IMR-90 (cell line): ENCODE measurements at regions not wholly inside any gene's neighbourhood (a gene's known extent, or its start where the extent isn't known, plus 50 kb on each side); places are given as distances from the start of the nearest gene placed in this dataset.

Experiments used
- ATAC-seq: fragments of 200-7000 bp; cut with Tn5 transposase; 2 replicates; pipeline ENCODE4 v1.9.1; 2020; ENCODE audit warnings: low read depth, mild to moderate bottlenecking, moderate library complexity
- BruUV-seq: library from RNA; stranded (reverse); fragments of 400-500 nt; replicated peaks from 2 replicates; lab custom pipeline; 2021; lab: Mats Ljungman, UMichigan
- CTCF ChIA-PET: fragments of 300-600 bp; formaldehyde crosslinking; extraction: SDS; loops from one replicate; lab custom pipeline; 2021; ENCODE audit warnings: antibody characterized with exemption; lab: Yijun Ruan, JAX
- POLR2A ChIA-PET: fragments of 300-600 bp; sonication (Branson Sonifier 250); formaldehyde crosslinking; loops from one replicate; lab custom pipeline; 2022; ENCODE audit warnings: antibody characterized with exemption; ENCODE audit not compliant: unreplicated experiment; lab: Charles Lee
- DNase-seq: peaks from one replicate; pipeline ENCODE4 v3.0.0; 2013
- H2AFZ ChIP-seq: replicated peaks from 2 replicates; pipeline ENCODE3; 2013; ENCODE audit warnings: low read length, mild to moderate bottlenecking; ENCODE audit not compliant: poor library complexity
- H2AK5ac ChIP-seq: 2 replicates; pipeline ENCODE4 v1.6.1; 2013; ENCODE audit warnings: low read depth, low read length, inconsistent platforms
- H2AK9ac ChIP-seq: replicated peaks from 2 replicates; pipeline ENCODE3; 2013; ENCODE audit warnings: mild to moderate bottlenecking, low read depth, low read length, moderate library complexity; ENCODE audit not compliant: poor library complexity
- H2BK120ac ChIP-seq: 2 replicates; pipeline ENCODE4 v1.6.1; 2013; ENCODE audit warnings: low read depth, low read length, inconsistent platforms
- H2BK15ac ChIP-seq: 3 replicates; pipeline ENCODE4 v1.6.1; 2013; ENCODE audit warnings: low read depth, low read length, inconsistent platforms
- H2BK20ac ChIP-seq: 2 replicates; pipeline ENCODE4 v1.6.1; 2013; ENCODE audit warnings: low read depth, mild to moderate bottlenecking, inconsistent platforms, low read length, moderate library complexity
- H2BK5ac ChIP-seq: 2 replicates; pipeline ENCODE4 v1.6.1; 2013; ENCODE audit warnings: mild to moderate bottlenecking, low read depth, low read length, inconsistent platforms; ENCODE audit not compliant: poor library complexity, severe bottlenecking
- H3K14ac ChIP-seq: replicated peaks from 2 replicates; pipeline ENCODE4 v1.6.1; 2013; ENCODE audit warnings: low read depth, low read length, inconsistent platforms
- H3K18ac ChIP-seq: 2 replicates; pipeline ENCODE4 v1.6.1; 2013; ENCODE audit warnings: low read depth, low read length, control low read depth
- H3K23ac ChIP-seq: 2 replicates; pipeline ENCODE4 v1.6.1; 2013; ENCODE audit warnings: low read depth, low read length, inconsistent platforms
- H3K27ac ChIP-seq: 2 replicates; pipeline ENCODE4 v1.5.1; 2013; ENCODE audit warnings: mild to moderate bottlenecking, control low read depth, low read length; ENCODE audit not compliant: insufficient read depth
- H3K27me3 ChIP-seq: 2 replicates; pipeline ENCODE4 v1.6.1; 2013; ENCODE audit warnings: low read length; ENCODE audit not compliant: control insufficient read depth, insufficient read depth
- H3K36me3 ChIP-seq: 2 replicates; pipeline ENCODE4 v1.6.1; 2013; ENCODE audit warnings: low read length, mixed read lengths; ENCODE audit not compliant: control insufficient read depth, insufficient read depth
- H3K4ac ChIP-seq: 2 replicates; pipeline ENCODE4 v1.6.1; 2013; ENCODE audit warnings: low read depth, low read length, inconsistent platforms
- H3K4me1 ChIP-seq: 2 replicates; pipeline ENCODE4 v1.6.1; 2013; ENCODE audit warnings: low read length, mixed read lengths; ENCODE audit not compliant: control insufficient read depth, insufficient read depth
- H3K4me2 ChIP-seq: 2 replicates; pipeline ENCODE4 v1.6.1; 2013; ENCODE audit warnings: low read depth, mild to moderate bottlenecking, control low read depth, low read length, moderate library complexity
- H3K4me3 ChIP-seq: 2 replicates; pipeline ENCODE4 v1.5.1; 2013; ENCODE audit warnings: low read depth, mild to moderate bottlenecking, control low read depth, low read length, moderate library complexity; ENCODE audit not compliant: insufficient read depth
- H3K56ac ChIP-seq: 2 replicates; pipeline ENCODE4 v1.6.1; 2013; ENCODE audit warnings: low read length, inconsistent platforms; ENCODE audit not compliant: insufficient read depth; ENCODE audit errors: extremely low read depth
- H3K79me1 ChIP-seq, 2 experiments: 2 replicates each; pipeline ENCODE4 v1.6.1; 2013; ENCODE audit warnings: low read length in 2 of 2, inconsistent platforms in 1 of 2, low read depth in 1 of 2
- H3K9ac ChIP-seq: 2 replicates; pipeline ENCODE4 v1.6.1; 2013; ENCODE audit warnings: low read depth, low read length, control low read depth
- H3K9me1 ChIP-seq: 2 replicates; pipeline ENCODE4 v1.6.1; 2013; ENCODE audit warnings: low read length, inconsistent platforms; ENCODE audit not compliant: insufficient read depth
- H3K9me3 ChIP-seq: 2 replicates; pipeline ENCODE4 v1.6.1; 2013; ENCODE audit warnings: low read length; ENCODE audit not compliant: control insufficient read depth, insufficient read depth
- H4K20me1 ChIP-seq: 2 replicates; pipeline ENCODE4 v1.6.1; 2013; ENCODE audit warnings: low read length, inconsistent platforms; ENCODE audit not compliant: insufficient read depth
- H4K5ac ChIP-seq: 2 replicates; pipeline ENCODE4 v1.6.1; 2013; ENCODE audit warnings: mild to moderate bottlenecking, low read depth, low read length, control low read depth
- H4K8ac ChIP-seq, 2 experiments: 2 replicates each; pipeline ENCODE4 v1.6.1; 2013; ENCODE audit warnings: low read depth in 2 of 2, low read length in 2 of 2, control low read depth in 1 of 2, inconsistent platforms in 1 of 2
- H4K91ac ChIP-seq: 2 replicates; pipeline ENCODE4 v1.6.1; 2013; ENCODE audit warnings: low read depth, low read length, inconsistent platforms; ENCODE audit not compliant: insufficient read depth
- BHLHE40 ChIP-seq: fragments of 150-350 bp; IDR thresholded peaks from 2 replicates; pipeline ENCODE4 v1.6.1; 2016; ENCODE audit warnings: mild to moderate bottlenecking, low read depth, low read length
- CHD1 ChIP-seq: IDR thresholded peaks from 2 replicates; pipeline ENCODE4 v1.6.1; 2012; ENCODE audit warnings: low read depth, low read length, improper control_type of control experiment
- CTCF ChIP-seq: conservative IDR thresholded peaks from 2 replicates; pipeline ENCODE4 v1.5.1; 2012; ENCODE audit warnings: mild to moderate bottlenecking, low read depth, low read length, improper control_type of control experiment
- ELK1 ChIP-seq: fragments of 150-350 bp; IDR thresholded peaks from 2 replicates; pipeline ENCODE4 v1.6.1; 2016; ENCODE audit warnings: low read depth, mild to moderate bottlenecking, low read length, moderate library complexity, borderline replicate concordance
- FOS ChIP-seq: fragments of 150-350 bp; IDR thresholded peaks from 2 replicates; pipeline ENCODE4 v1.6.1; 2016; ENCODE audit warnings: low read depth, low read length
- MAFK ChIP-seq: IDR thresholded peaks from 2 replicates; pipeline ENCODE4 v1.6.1; 2012; ENCODE audit warnings: low read depth, low read length, improper control_type of control experiment
- MAZ ChIP-seq: IDR thresholded peaks from 2 replicates; pipeline ENCODE4 v1.6.1; 2012; ENCODE audit warnings: low read depth, mild to moderate bottlenecking, low read length, improper control_type of control experiment, moderate library complexity, borderline replicate concordance
- NFE2L2 ChIP-seq: fragments of 150-350 bp; IDR thresholded peaks from 2 replicates; pipeline ENCODE4 v1.6.1; 2016; ENCODE audit warnings: low read depth, mild to moderate bottlenecking, low read length
- POLR2A ChIP-seq: IDR thresholded peaks from 2 replicates; pipeline ENCODE4 v1.6.1; 2012; ENCODE audit warnings: mild to moderate bottlenecking, low read depth, low read length
- RAD21 ChIP-seq: IDR thresholded peaks from 2 replicates; pipeline ENCODE4 v1.6.1; 2012; ENCODE audit warnings: low read length, improper control_type of control experiment
- RCOR1 ChIP-seq: IDR thresholded peaks from 2 replicates; pipeline ENCODE4 v1.6.1; 2012; ENCODE audit warnings: mild to moderate bottlenecking, low read length, improper control_type of control experiment; ENCODE audit not compliant: insufficient replicate concordance
- WGBS, 2 experiments: methylation state at CpG; one replicate each; pipeline versions ENCODE4 v1.1.5 to v1.1.7; 2013; ENCODE audit warnings: missing lambda C conversion rate in 2 of 2; ENCODE audit not compliant: insufficient read length in 1 of 2; ENCODE audit errors: extremely low coverage in 2 of 2; 5-methylcytosine and 5-hydroxymethylcytosine counted together
- dilution Hi-C: fragments of 300-500 bp; cut with HindIII; formaldehyde crosslinking; loops from one replicate; pipeline ENCODE4 v1.14.3; 2018; ENCODE audit warnings: low sequenced_read_pairs; ENCODE audit not compliant: unreplicated experiment
- in situ Hi-C: fragments of 300-500 bp; cut with MboI; formaldehyde crosslinking; loops from 3 replicates; pipeline ENCODE4 v1.14.3; 2019; ENCODE audit warnings: low sequenced_read_pairs, inconsistent platforms, mixed read lengths
- intact Hi-C: fragments of 100-400 bp; cut with micrococcal nuclease; formaldehyde crosslinking; loops from 2 replicates; pipeline ENCODE4 v1.10.0; 2022

- Histone ChIP-seq H3K4me1 (no peaks in the 10 kb centered on the region), H3K23ac (no peak overlapping the region), H2AK5ac (no peak overlapping the region), H3K4ac (no peak overlapping the region), H4K91ac (no peak overlapping the region), H3K4me3 (no peak overlapping the region), H3K27me3 (peaks cover 15% of the 10 kb centered on the region), H3K9me3 (no peaks in the 10 kb centered on the region), H2BK120ac (no peak overlapping the region), H3K27ac (no peak overlapping the region), H3K14ac (no peak overlapping the region), H2BK5ac (no peak overlapping the region), H4K20me1 (no peaks in the 10 kb centered on the region), H3K18ac (no peak overlapping the region), H3K56ac (no peak overlapping the region), H3K9me1 (no peaks in the 10 kb centered on the region), H2BK15ac (no peak overlapping the region), H4K5ac (no peak overlapping the region), H4K8ac (no peak overlapping the region), H3K4me2 (no peak overlapping the region), H3K36me3 (no peaks in the 10 kb centered on the region), H2AFZ (no peak overlapping the region), H3K79me1 (no peaks in the 10 kb centered on the region), H2AK9ac (no peak overlapping the region), H3K9ac (no peak overlapping the region), H2BK20ac (no peak overlapping the region)
- in situ Hi-C loops, result no loop called here
- no peak for TF ChIP-seq CTCF
- no peak for TF ChIP-seq BHLHE40
- no peak for TF ChIP-seq RAD21
- TF ChIP-seq CHD1, result no peak
- no peak for TF ChIP-seq FOS
- no peak for TF ChIP-seq POLR2A
- TF ChIP-seq MAZ, result no peak
- no peak for TF ChIP-seq NFE2L2
- no peak for TF ChIP-seq RCOR1
- TF ChIP-seq MAFK, result no peak
- TF ChIP-seq ELK1, result no peak
- CTCF ChIA-PET, result no interaction called here
- dilution Hi-C loops, result no loop called here
- DNase-seq (no peak), ATAC-seq (no peak)
- no TSS peak for BruUV-seq
- no CpG with 5 or more reads among the region's 5 CpGs for WGBS, 2 experiments
- POLR2A ChIA-PET, result no interaction called here
- intact Hi-C loops, result no loop called here
These were observed 149.5 kb downstream of the CXCL12 start for GRCh38 chr10:44235363-44235762.
